Activated naive CD8-positive, alpha-beta T cell treated with anti-CD3 and anti-CD28 coated beads, Interleukin-2, amount 50 U/mL, for 24 hours (primary cell): ENCODE measurements at regions not wholly inside any gene's neighbourhood (a gene's known extent, or its start where the extent isn't known, plus 50 kb on each side); places are given as distances from the start of the nearest gene placed in this dataset.

ENCODE experiments used
- ATAC-seq: fragments of 150-1000 bp; cut with Tn5 transposase; one replicate; pipeline ENCODE4 v1.10.0; 2021
- DNase-seq: peaks from one replicate; pipeline ENCODE4 v3.0.0; 2021
- H3K27ac Mint-ChIP-seq: one replicate; pipeline ENCODE4 v1.8.0; 2021; ENCODE audit warnings: mild to moderate bottlenecking, mixed read lengths
- H3K27me3 Mint-ChIP-seq: one replicate; pipeline ENCODE4 v1.8.0; 2021; ENCODE audit warnings: mixed read lengths
- H3K36me3 Mint-ChIP-seq: one replicate; pipeline ENCODE4 v1.8.0; 2021; ENCODE audit warnings: low read depth, mixed read lengths
- H3K4me1 Mint-ChIP-seq: one replicate; pipeline ENCODE4 v1.8.0; 2021; ENCODE audit warnings: mixed read lengths
- H3K4me3 Mint-ChIP-seq: one replicate; pipeline ENCODE4 v1.8.0; 2021; ENCODE audit warnings: mild to moderate bottlenecking, moderate library complexity, mixed read lengths
- H3K9me3 Mint-ChIP-seq: one replicate; pipeline ENCODE4 v1.8.0; 2021; ENCODE audit warnings: mixed read lengths

DNA sequence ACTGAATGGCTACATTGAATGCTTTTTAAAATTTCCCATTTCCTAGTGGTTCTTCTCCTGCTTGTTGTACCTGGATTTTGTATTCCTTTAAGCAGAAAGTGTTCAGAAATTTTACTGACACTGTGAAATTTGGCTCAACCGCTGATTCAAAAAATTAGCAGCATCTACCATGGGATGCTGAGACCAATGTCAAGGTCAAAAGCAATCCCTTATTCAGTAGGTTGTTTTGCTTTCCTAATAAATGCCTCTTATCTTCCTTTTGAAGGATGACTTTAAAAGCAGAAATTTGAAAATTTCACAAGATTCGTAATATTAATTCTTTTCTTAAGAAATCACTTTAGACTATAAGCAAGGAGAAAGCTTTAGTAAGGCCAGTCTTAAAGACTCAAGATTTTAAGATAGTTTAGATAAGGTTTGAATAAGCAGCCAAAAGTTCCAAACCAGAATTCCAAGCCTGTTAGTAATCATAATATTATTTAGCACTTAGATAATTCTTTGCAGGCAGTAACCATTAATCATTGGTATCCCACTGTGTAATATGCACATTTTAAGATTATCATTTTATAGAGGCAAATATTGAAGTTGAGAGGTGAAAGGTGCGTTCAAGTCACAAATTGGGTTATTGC lies 508.8 kb downstream of the ANKRD50 start:
- H3K4me1 Mint-ChIP-seq, result no peaks in the 10 kb centered on the region
- no peak overlapping the region for H3K4me3 Mint-ChIP-seq
- H3K27ac Mint-ChIP-seq, result no peak overlapping the region
- ATAC-seq (no peak), DNase-seq (no peak)
- no peaks in the 10 kb centered on the region for H3K36me3 Mint-ChIP-seq
- H3K27me3 Mint-ChIP-seq, result no peaks in the 10 kb centered on the region
- H3K9me3 Mint-ChIP-seq, result no peaks in the 10 kb centered on the region

DNA sequence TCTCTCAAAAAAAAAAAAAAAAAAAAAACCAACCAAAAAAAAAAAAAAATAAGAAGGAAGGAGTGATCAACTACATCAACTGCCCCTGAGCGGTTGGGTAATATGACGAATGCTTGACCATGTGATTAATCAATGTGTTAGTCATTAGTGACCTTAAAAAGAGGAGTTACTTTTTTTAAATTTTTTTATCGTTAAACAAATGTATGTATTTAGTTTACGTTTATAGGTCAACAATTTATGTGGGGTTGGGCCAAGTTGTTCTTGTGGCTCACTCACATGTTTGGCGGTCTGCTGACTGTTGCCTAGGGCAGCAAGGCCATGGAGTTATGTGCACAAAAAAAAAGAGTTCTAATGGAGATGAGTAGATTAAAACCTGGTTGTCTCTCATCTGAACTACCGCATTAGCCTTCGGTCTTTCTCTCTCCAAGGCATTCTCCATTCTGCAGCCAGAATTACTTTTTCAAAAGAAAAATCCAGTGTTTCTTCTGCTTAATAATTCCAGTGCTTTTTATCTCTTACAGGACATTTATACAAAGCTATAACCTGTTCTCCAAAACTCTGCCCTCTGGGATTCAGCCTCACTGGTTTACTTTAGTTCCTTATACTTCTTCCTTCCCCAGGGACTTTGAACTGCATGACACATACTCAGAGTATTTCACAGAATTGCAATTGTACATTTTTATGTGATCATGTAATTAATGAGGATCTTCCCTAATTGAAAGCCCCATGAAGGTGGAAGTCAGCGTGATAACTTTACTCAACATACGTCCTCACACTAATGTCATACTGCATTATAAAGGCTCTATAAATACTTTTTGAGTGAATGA lies 505.5 kb downstream of the ANKRD50 start:
- DNase-seq (no peak), ATAC-seq (no peak)
- Mint-ChIP-seq H3K27ac (no peak overlapping the region), H3K4me1 (no peaks in the 10 kb centered on the region), H3K36me3 (no peaks in the 10 kb centered on the region), H3K4me3 (no peak overlapping the region), H3K27me3 (no peaks in the 10 kb centered on the region), H3K9me3 (no peaks in the 10 kb centered on the region)

DNA sequence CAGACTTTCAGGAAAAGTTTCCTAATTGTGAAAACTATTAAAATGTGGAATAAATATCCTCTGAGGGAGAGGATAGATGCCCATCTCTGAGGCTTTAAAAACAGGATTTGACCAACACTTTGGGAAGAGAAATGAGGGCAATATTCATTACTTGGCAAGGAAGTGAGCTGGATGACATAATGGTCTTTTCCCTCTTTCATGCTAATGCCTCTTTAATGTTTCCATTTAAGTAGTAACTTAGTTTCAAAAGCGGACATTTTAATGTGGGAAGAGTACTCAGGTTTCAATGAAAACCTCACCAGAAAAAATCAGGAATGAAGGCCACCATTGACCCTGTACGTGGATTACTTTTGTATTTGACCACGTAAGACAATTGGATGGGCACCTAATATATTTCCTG lies 503.3 kb downstream of the ANKRD50 start:
- ATAC-seq (no peak), DNase-seq (no peak)
- no peaks in the 10 kb centered on the region for H3K36me3 Mint-ChIP-seq
- H3K9me3 Mint-ChIP-seq, result no peaks in the 10 kb centered on the region
- H3K27ac Mint-ChIP-seq, result no peak overlapping the region
- no peaks in the 10 kb centered on the region for H3K27me3 Mint-ChIP-seq
- H3K4me1 Mint-ChIP-seq, result no peaks in the 10 kb centered on the region
- H3K4me3 Mint-ChIP-seq, result no peak overlapping the region

DNA sequence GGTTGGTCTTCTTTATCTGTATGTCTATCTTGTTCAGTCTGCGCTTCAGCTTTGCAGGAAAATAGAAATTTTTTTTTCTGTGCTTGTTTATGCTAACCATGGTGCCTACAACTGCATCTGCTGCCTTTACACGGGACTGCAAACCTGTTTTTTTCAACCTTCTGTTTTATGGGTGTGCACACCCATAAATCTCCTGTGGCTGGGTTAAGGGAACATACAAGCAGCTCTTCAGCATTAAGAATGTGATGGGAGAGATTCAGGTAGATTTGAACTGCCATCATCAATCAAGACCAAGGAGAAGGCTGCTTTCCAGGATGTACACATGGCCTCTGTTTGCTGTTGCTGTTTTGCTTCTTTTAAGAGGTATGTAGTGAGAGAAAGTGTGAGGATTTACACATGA lies 502.9 kb downstream of the ANKRD50 start:
- Mint-ChIP-seq H3K27ac (no peak overlapping the region), H3K9me3 (no peaks in the 10 kb centered on the region), H3K4me3 (no peak overlapping the region), H3K27me3 (no peaks in the 10 kb centered on the region), H3K4me1 (no peaks in the 10 kb centered on the region), H3K36me3 (no peaks in the 10 kb centered on the region)
- no peak for ATAC-seq
- DNase-seq, result no peak

DNA sequence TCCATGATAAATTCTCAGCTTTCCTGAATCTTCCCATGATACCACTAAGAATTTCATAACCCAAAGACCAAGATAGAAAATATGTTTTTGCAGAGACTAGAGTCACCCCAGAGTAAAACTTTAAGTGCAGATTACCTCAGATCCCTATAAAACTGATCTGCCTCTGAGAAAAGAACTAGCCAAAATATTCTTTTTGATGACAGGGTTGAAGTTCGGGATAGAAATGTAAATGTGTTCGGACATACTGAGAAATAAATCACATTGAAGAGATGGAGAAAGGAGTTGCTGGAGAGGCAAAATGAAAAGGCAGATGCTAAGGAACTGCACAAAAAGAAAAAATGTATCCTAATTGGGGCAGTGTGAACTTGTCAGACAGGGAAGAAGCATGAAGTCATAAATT lies 501.8 kb downstream of the ANKRD50 start:
- no peak for ATAC-seq
- Mint-ChIP-seq H3K9me3 (no peaks in the 10 kb centered on the region), H3K36me3 (no peaks in the 10 kb centered on the region)

DNA sequence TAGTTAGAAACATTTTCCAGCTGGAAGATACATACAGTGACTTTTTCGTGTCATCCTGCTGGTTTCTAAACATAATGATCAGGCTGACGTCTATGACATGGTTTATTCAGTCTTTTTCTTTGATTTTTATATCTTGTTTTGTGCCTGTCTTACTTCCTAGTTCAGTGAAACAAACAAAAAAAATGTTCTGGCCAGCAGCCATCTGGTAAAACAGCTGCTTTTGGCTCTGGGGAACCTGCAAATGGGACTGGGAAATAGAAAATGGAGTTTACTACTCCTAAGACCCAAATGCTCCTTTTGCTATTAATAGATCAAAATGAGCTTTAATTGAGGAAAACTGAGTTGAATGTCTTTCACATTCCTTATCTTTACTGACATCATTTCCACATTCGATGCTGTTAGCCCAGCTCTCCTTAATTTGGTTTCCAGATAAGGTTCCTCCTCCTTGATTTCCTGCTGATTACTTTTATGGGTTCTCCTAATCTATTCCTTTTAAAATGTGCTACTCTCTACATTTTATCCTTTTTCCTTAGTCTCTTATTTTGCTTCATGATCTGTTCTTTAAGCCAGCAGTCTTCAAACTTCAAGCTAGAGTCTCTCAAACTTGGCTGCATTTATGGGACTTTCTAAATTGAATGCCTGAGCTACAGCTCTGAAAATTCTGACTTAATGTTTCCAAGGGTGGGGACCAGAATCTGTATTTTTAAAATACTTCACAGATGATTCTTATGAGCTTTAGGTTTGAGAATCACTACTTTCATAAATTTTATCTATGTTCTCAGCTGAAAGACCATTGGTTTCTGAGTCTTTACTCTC lies 499.5 kb downstream of the ANKRD50 start:
- ATAC-seq (no peak), DNase-seq (no peak)
- Mint-ChIP-seq H3K4me1 (no peaks in the 10 kb centered on the region), H3K27ac (no peak overlapping the region), H3K36me3 (no peaks in the 10 kb centered on the region), H3K9me3 (no peaks in the 10 kb centered on the region), H3K4me3 (no peak overlapping the region), H3K27me3 (no peaks in the 10 kb centered on the region)

More for the DNA sequence above, 501.8 kb downstream of the ANKRD50 start:
- no peaks in the 10 kb centered on the region for H3K27me3 Mint-ChIP-seq
- H3K4me3 Mint-ChIP-seq, result no peak overlapping the region
- H3K4me1 Mint-ChIP-seq, result no peaks in the 10 kb centered on the region
- no peak for DNase-seq
- no peak overlapping the region for H3K27ac Mint-ChIP-seq

DNA sequence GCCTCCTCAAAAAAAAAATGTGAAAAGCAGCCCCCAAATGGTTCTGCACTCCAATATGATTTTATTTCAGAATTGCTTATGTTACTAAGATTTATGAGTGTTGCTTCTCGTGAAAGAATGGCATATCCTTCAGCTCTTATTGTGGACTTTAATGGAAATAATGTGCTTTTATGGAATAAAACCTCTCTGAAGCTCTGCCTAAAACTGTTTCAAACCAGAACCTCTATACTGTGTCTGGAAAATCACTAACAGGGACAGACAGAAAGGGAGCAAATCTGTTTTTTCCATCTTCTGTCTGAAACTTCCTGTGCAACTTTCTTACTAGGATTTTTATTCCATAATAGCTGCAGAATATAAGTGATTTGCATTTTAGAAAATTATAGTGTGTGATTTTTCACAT lies 493.1 kb downstream of the ANKRD50 start:
- Mint-ChIP-seq H3K4me1 (no peaks in the 10 kb centered on the region), H3K27me3 (peaks cover 2% of the 10 kb centered on the region), H3K36me3 (no peaks in the 10 kb centered on the region), H3K27ac (no peak overlapping the region), H3K4me3 (no peak overlapping the region), H3K9me3 (no peaks in the 10 kb centered on the region)
- no peak for DNase-seq
- ATAC-seq, result no peak

DNA sequence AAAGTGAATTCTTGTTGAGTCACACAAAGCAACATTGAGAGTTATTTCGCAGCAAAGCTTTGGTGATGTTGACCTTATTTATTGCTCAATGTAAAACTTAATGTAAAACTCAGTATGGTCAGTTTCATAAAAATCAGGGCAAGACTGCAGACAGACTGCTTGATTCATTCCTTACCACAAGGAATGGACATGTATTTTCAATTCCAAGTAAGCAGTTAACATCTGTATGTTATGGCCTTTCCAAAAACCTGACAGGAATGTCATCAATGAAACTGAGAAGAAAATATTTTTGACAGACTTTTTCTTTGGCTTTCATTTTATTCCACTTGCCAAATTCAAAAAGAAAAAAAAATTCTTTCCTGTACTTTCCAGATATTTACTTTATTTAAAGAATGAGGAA lies 488.3 kb downstream of the ANKRD50 start:
- Mint-ChIP-seq H3K27ac (no peak overlapping the region), H3K4me3 (no peak overlapping the region), H3K4me1 (no peaks in the 10 kb centered on the region), H3K27me3 (peaks cover 2% of the 10 kb centered on the region), H3K36me3 (no peaks in the 10 kb centered on the region), H3K9me3 (peaks cover 14% of the 10 kb centered on the region)
- ATAC-seq (no peak), DNase-seq (no peak)

DNA sequence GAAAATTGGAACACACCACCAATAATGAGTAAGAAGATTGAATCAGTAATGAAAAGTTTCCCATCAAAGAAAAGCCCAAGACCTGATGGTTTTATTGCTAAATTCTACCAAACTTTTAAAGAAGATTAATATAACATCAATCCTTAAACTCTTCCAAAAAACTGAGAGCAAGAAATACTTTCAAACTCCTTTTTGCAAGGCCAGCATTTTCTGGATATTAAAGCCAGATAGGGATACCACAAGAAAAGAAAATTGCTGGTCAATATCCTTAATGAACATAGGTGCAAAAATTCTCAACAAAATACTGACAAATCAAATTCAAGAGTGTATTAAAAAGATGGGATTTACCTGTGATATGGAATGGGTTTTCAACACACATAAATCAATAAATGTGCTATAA lies 484.6 kb downstream of the ANKRD50 start:
- Mint-ChIP-seq H3K4me1 (no peaks in the 10 kb centered on the region), H3K27me3 (no peaks in the 10 kb centered on the region), H3K36me3 (no peaks in the 10 kb centered on the region), H3K4me3 (no peak overlapping the region), H3K27ac (no peak overlapping the region), H3K9me3 (peaks cover 14% of the 10 kb centered on the region)
- ATAC-seq (no peak), DNase-seq (no peak)

DNA sequence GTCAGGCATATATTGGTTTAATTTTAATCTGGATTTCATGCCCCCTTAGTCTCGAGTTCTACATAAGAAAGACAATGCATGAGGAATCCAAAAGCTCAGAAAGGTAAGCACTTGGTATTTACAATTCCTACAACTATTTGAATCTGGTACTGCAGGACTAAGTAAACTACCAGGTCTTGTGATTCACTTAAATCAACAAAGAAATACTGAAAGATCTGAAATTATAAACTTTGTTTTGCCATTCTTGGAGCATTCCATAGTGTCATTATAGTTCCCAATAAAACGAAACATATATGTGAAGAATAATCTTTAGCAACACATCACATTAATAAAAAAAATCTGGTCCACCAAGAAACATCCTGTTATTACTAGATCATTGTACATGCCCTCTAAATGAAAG lies 482.3 kb downstream of the ANKRD50 start:
- no peak for DNase-seq
- H3K27me3 Mint-ChIP-seq, result no peaks in the 10 kb centered on the region
- H3K4me3 Mint-ChIP-seq, result no peak overlapping the region
- no peaks in the 10 kb centered on the region for H3K4me1 Mint-ChIP-seq
- no peak overlapping the region for H3K27ac Mint-ChIP-seq
- no peaks in the 10 kb centered on the region for H3K36me3 Mint-ChIP-seq
- H3K9me3 Mint-ChIP-seq, result peaks cover 14% of the 10 kb centered on the region
- ATAC-seq, result no peak

DNA sequence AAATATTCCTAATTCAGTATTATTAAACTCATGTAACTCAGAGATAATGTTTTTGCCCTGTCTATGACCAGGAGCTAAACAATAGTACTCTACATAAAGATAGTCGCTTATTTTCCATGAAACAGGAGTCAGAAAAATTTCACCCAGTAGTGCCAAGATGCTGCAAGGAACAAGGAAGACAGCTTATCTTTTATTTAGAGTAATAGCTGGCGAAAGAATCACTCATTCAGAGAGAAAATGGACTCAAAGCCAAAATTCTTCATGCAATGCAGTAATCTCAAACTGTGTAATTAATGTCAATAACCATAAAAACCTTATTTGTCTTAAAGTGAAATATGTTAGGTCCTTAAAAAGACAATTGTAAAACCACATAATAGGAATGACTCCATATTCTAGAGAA lies 477.8 kb downstream of the ANKRD50 start:
- Mint-ChIP-seq H3K27me3 (no peaks in the 10 kb centered on the region), H3K36me3 (no peaks in the 10 kb centered on the region), H3K9me3 (no peaks in the 10 kb centered on the region), H3K4me3 (no peak overlapping the region), H3K27ac (no peak overlapping the region), H3K4me1 (no peaks in the 10 kb centered on the region)
- ATAC-seq (no peak), DNase-seq (no peak)

DNA sequence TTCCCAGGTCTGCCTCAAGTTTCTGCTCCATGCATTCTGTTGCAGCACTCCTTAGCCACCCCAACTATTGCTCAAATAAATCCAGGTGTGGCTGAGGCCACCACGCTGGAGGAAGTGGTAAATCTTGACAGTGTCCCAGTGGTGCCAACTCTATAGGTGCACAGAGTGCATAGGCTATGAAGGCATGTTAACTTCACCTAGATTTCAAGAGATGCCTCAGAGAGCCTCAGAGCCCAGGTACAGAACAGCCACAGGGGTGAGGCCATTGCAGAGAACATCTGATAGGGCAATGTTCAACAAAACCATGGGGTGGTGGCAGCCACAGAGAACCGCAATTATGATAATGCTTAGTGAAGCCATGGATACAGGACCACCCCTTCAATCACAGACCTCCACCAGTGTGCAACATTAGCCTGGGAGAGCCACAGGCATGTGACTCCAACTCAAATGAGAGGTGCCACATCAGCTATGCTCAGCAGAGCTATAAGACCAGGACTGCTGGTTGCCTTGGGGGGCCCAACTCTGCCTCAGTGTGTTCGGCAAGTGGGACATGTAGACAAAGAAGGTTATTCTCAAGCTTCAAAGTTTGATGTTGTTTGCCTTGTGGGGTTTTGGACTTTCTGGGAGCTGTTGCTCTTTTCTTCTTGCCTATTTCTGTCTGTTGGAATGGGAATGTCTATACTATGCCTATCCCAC lies 468.7 kb downstream of the ANKRD50 start:
- H3K36me3 Mint-ChIP-seq, result no peaks in the 10 kb centered on the region
- DNase-seq, result no peak
- H3K27ac Mint-ChIP-seq, result no peak overlapping the region
- H3K4me3 Mint-ChIP-seq, result no peak overlapping the region
- H3K27me3 Mint-ChIP-seq, result peaks cover 2% of the 10 kb centered on the region
- no peak for ATAC-seq
- H3K9me3 Mint-ChIP-seq, result peaks cover 13% of the 10 kb centered on the region
- no peaks in the 10 kb centered on the region for H3K4me1 Mint-ChIP-seq

DNA sequence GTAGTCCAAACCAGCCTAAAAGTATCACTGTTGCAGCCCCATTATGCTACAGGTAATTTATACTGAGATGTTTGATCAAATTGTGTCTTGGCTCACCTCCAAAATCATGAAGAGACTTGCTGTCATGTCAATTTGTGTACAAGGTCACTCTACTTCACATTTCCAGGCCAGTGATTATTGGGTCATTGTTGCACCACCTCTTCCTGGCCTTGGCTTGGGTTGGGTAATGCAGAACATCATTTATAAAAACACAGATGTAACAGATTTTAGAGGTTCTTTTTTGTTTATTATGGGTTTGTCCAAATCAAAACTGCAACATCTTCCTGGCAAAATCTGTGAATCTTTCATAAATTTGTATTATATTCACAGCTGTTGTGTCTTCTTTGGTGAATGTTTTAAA lies 459.5 kb downstream of the ANKRD50 start:
- Mint-ChIP-seq H3K36me3 (no peaks in the 10 kb centered on the region), H3K9me3 (no peaks in the 10 kb centered on the region), H3K27me3 (peaks cover 8% of the 10 kb centered on the region), H3K4me3 (no peak overlapping the region), H3K4me1 (no peaks in the 10 kb centered on the region), H3K27ac (no peak overlapping the region)
- ATAC-seq, result no peak
- no peak for DNase-seq
